ENCODE measurements at regions not wholly inside any gene's neighbourhood (a gene's known extent, or its start where the extent isn't known, plus 50 kb on each side); places are given as distances from the start of the nearest gene placed in this dataset.

DNA sequence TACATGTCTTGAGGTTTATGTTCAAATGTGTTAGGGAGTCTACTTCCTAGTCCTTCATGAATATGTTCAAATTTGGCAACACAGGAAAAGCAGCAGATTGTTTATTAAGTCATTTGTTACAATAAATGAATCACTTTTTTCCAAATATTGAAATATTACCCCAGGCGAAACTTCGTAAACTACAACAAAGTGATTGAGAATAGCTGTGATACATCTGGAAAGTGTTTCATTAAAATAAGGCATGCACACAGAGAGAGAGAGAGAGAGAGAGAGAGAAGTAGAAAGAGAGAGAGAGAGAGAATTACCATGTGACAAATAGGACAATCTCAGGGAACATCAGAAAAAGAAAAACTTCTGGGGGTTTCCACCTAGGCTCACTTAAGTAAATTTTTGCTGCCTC is 363.1 kb upstream of the PTCHD4 start:
- TF ChIP-seq POLR2A (IDR thresholded peaks at IDR 0.05; ENCODE audit: low read depth, low read length), result no peak
- no peak for TF ChIP-seq POLR2AphosphoS5 (IDR thresholded peaks at IDR 0.05; ENCODE audit: low read depth, low read length)
